Lung (tissue), 11 donors: ENCODE measurements at regions not wholly inside any gene's neighbourhood (a gene's known extent, or its start where the extent isn't known, plus 50 kb on each side); places are given as distances from the start of the nearest gene placed in this dataset.

ENCODE experiments used
- ATAC-seq: fragments of 200-7000 bp; cut with Tn5 transposase; one replicate; pipeline ENCODE4 v1.9.1; 2020; ENCODE audit warnings: moderate number of reproducible peaks; ENCODE audit not compliant: insufficient read depth, low FRiP score
- DNase-seq, 3 donors: peaks; one replicate each; pipeline ENCODE4 v3.0.0-alpha.2; 2013 to 2017
- H3K27ac ChIP-seq, 2 donors: one replicate each; pipeline ENCODE4 v1.5.1; 2013; ENCODE audit warnings: mild to moderate bottlenecking in 2 of 2, moderate library complexity in 2 of 2, control low read depth in 1 of 2, inconsistent platforms in 1 of 2, low read depth in 1 of 2, low read length in 1 of 2
- H3K27me3 ChIP-seq, 3 donors: one replicate each; pipeline ENCODE4 v1.5.1; 2013; ENCODE audit warnings: low read length in 2 of 3; ENCODE audit not compliant: control insufficient read depth in 3 of 3, insufficient read depth in 3 of 3
- H3K36me3 ChIP-seq, 4 donors: one replicate each; pipeline ENCODE4 v1.5.1; 2013; ENCODE audit warnings: low read length in 4 of 4, mild to moderate bottlenecking in 1 of 4, moderate library complexity in 1 of 4; ENCODE audit not compliant: control insufficient read depth in 4 of 4, insufficient read depth in 4 of 4
- H3K4me1 ChIP-seq, 5 donors: one replicate each; pipeline ENCODE4 v1.5.1; 2013; ENCODE audit warnings: low read length in 5 of 5, mild to moderate bottlenecking in 2 of 5, moderate library complexity in 1 of 5; ENCODE audit not compliant: control insufficient read depth in 5 of 5, insufficient read depth in 5 of 5
- H3K4me3 ChIP-seq: one replicate; pipeline ENCODE4 v1.5.1; 2013; ENCODE audit warnings: mild to moderate bottlenecking, control low read depth, moderate library complexity
- H3K9ac ChIP-seq, 2 donors: one replicate each; pipeline ENCODE4 v1.5.1; 2013; ENCODE audit warnings: low read length in 2 of 2, control low read depth in 1 of 2; ENCODE audit not compliant: insufficient read depth in 1 of 2
- H3K9me3 ChIP-seq, 4 donors: one replicate each; pipeline ENCODE4 v1.5.1; 2013; ENCODE audit warnings: low read length in 3 of 4, mild to moderate bottlenecking in 1 of 4, moderate library complexity in 1 of 4; ENCODE audit not compliant: control insufficient read depth in 4 of 4, insufficient read depth in 3 of 4
- WGBS, 2 donors: extraction: QIAGEN DNeasy Blood & Tissue Kit; methylation state at CpG; one replicate each; pipeline ENCODE4 v1.1.7; 2013; 5-methylcytosine and 5-hydroxymethylcytosine counted together
- TF ChIP-seq, protein P1 (sequence below): IDR thresholded peaks from 2 replicates; pipeline ENCODE4 v1.5.1; 2012; ENCODE audit warnings: mild to moderate bottlenecking; ENCODE audit errors: control extremely low read depth, extremely low read depth
- donor health status: control.
- donor health status: control.
- donor health status: Bipolar disorder and iron deficiency.
- donor health status: healthy.
- donor health status: DM: yes; HTN: yes; CAD: no.

DNA sequence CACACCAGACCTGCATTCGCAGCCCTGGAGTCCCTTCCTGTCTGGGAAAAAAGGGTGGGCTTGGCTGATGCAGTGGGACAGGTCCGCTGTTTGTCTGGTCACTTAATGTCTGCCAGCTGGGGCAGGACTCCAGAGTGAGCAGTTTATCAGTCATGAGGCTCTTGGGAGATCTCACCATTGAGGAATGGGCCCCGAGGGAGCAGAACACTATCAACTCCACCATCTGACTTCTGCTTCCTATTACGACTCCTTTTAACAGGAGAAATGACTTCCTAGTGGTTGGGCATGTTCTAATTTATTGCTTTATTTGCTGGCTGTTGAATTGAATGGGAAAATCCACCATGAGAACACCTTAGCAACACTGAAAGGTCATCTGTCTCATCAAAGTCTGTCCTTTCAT, 182.5 kb upstream of the RASSF8 start:
- no peak overlapping the region for H3K4me3 ChIP-seq
- no peaks in the 10 kb centered on the region for H3K36me3 ChIP-seq
- DNase-seq (peak in 1 of 3 donors; percentile 26), ATAC-seq (no peak)
- TF ChIP-seq, protein P1, sequence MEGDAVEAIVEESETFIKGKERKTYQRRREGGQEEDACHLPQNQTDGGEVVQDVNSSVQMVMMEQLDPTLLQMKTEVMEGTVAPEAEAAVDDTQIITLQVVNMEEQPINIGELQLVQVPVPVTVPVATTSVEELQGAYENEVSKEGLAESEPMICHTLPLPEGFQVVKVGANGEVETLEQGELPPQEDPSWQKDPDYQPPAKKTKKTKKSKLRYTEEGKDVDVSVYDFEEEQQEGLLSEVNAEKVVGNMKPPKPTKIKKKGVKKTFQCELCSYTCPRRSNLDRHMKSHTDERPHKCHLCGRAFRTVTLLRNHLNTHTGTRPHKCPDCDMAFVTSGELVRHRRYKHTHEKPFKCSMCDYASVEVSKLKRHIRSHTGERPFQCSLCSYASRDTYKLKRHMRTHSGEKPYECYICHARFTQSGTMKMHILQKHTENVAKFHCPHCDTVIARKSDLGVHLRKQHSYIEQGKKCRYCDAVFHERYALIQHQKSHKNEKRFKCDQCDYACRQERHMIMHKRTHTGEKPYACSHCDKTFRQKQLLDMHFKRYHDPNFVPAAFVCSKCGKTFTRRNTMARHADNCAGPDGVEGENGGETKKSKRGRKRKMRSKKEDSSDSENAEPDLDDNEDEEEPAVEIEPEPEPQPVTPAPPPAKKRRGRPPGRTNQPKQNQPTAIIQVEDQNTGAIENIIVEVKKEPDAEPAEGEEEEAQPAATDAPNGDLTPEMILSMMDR: no peak
- H3K4me1 ChIP-seq: no peaks in the 10 kb centered on the region
- H3K27me3 ChIP-seq: no peaks in the 10 kb centered on the region
- no peak overlapping the region for H3K27ac ChIP-seq
- H3K9me3 ChIP-seq: no peaks in the 10 kb centered on the region
- H3K9ac ChIP-seq: no peak overlapping the region
- 27 to 34% methylated on average over 4 of the region's 4 CpGs for WGBS, 2 donors

DNA sequence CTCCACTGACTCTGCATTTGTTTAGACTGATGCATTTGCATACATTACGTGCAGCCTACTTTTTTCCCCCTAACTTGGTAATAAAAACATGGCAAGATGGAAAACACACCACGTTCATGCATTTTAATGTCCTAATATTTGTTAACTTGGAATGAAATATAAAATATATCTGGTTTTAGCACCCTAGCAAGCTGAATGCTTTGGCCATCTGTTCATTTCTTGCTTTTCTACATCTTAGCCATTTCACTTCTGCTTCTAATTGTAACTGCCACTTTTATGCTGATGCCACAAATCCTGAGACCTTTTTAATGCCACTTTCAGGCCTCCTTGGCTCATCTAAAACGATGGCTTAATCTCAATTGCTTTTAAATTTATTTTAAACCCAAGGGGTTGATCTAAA, 177.7 kb upstream of the RASSF8 start:
- ATAC-seq (no peak), DNase-seq (no peak)
- Histone ChIP-seq H3K27ac (no peak overlapping the region), H3K4me3 (no peak overlapping the region), H3K9me3 (no peaks in the 10 kb centered on the region), H3K4me1 (no peaks in the 10 kb centered on the region), H3K36me3 (no peaks in the 10 kb centered on the region), H3K27me3 (no peaks in the 10 kb centered on the region), H3K9ac (no peak overlapping the region)
- TF ChIP-seq, protein P1: no peak
- WGBS, 2 donors: 85 to 86% methylated on average over 3 of the region's 3 CpGs

DNA sequence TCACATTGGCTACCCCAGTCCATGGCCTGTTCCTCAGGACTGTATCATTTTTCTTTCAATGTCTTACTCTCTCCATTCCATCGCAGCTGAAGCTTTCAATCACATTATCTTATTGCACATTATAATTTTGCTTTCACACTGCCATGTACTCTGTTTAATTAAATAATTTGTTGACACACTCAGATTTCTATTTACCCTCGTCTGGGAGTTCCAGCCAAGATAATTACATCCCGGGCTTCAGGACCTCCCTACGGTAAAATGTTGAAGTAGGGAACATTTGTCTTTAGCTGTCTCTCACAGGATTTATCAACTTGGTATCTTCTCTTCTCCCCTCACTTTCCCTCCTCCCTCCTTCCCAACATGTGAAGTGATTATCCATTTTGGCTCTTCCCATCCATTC, 177.2 kb upstream of the RASSF8 start:
- TF ChIP-seq, protein P1: no peak
- no peaks in the 10 kb centered on the region for H3K27me3 ChIP-seq
- H3K9me3 ChIP-seq: no peaks in the 10 kb centered on the region
- no peak overlapping the region for H3K27ac ChIP-seq
- no peaks in the 10 kb centered on the region for H3K36me3 ChIP-seq
- 88 to 89% methylated on average over 4 of the region's 4 CpGs for WGBS, 2 donors
- no peak overlapping the region for H3K9ac ChIP-seq
- ATAC-seq: no peak
- no peak overlapping the region for H3K4me3 ChIP-seq
- no peak for DNase-seq
- no peaks in the 10 kb centered on the region for H3K4me1 ChIP-seq

DNA sequence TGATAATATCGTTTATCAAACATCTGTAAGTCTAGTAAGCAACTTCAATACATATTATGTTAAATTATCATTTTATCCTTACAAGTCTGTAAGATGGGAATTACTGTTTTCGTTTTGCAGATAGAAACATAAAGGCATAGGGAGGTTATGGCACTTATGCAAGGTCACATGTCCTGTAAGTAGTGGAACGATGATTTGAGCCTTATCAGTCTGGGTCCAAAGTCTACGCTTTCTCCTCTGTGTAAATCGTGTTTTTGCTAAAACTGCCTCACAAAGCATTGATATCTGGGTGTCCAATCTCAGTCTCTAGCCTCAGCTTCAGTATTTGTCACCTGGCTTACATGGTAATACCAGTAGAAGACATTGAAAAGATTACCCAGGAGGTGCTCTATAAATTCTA, 174.9 kb upstream of the RASSF8 start:
- Histone ChIP-seq H3K4me1 (peaks cover 0 to 1% (median 0%) of the 10 kb centered on the region in 5 donors), H3K4me3 (no peak overlapping the region), H3K9me3 (no peaks in the 10 kb centered on the region), H3K27me3 (no peaks in the 10 kb centered on the region), H3K36me3 (no peaks in the 10 kb centered on the region), H3K9ac (no peak overlapping the region), H3K27ac (no peak overlapping the region)
- no peak for DNase-seq
- WGBS, 2 donors: 91 to 93% methylated on average over 5 of the region's 5 CpGs
- ATAC-seq: no peak
- TF ChIP-seq, protein P1: no peak
